Pancreas (tissue), 10 donors: ENCODE measurements at regions not wholly inside any gene's neighbourhood (a gene's known extent, or its start where the extent isn't known, plus 50 kb on each side); places are given as distances from the start of the nearest gene placed in this dataset.

ENCODE experiments used
- ATAC-seq, 4 donors: fragments of 200-7000 bp; cut with Tn5 transposase; one replicate each; pipeline versions ENCODE4 v1.8.0 to v1.9.1; 2020; ENCODE audit warnings: mild to moderate bottlenecking in 4 of 4, moderate library complexity in 4 of 4
- DNase-seq, 6 donors: peaks; one replicate each; pipeline ENCODE4 v3.0.0-alpha.2; 2020
- FAIRE-seq: peaks from 2 replicates; lab custom pipeline; 2012; peaks lifted over from hg19 to GRCh38; lab: Jason Lieb, UNC
- H3K27ac ChIP-seq, 4 donors: fragments of 200-600 bp; sonication (generic); 1 replicate in 3 of 4; 2 replicates in 1 of 4; pipeline versions ENCODE4 v1.5.0 to v1.8.0; 2020
- H3K27me3 ChIP-seq, 4 donors: fragments of 200-600 bp; one replicate each; pipeline ENCODE4 v1.8.0; 2021
- H3K36me3 ChIP-seq, 3 donors: fragments of 200-600 bp; sonication (generic) in 1 of 3; one replicate each; pipeline versions ENCODE4 v1.5.0 to v1.8.0; 2020 to 2021
- H3K4me1 ChIP-seq, 3 donors: fragments of 200-600 bp; one replicate each; pipeline ENCODE4 v1.8.0; 2021
- H3K4me3 ChIP-seq, 4 donors: fragments of 200-600 bp; sonication (generic) in 2 of 4; one replicate each; pipeline versions ENCODE4 v1.5.0 to v1.8.0; 2020 to 2021
- H3K9me3 ChIP-seq, 4 donors: fragments of 200-600 bp; one replicate each; pipeline ENCODE4 v1.8.0; 2021
- CTCF ChIP-seq, 4 donors: fragments of 200-600 bp; sonication (generic) in 3 of 4; IDR thresholded peaks; one replicate each; pipeline versions ENCODE4 v1.5.0 to v1.8.0; 2021; ENCODE audit warnings: antibody characterized with exemption in 4 of 4
- WGBS, 2 donors: extraction: QIAGEN DNeasy Blood & Tissue Kit; methylation state at CpG; one replicate each; pipeline ENCODE4 v1.1.7; 2013; 5-methylcytosine and 5-hydroxymethylcytosine counted together
- intact Hi-C, 3 donors: fragments of 100-400 bp; cut with DNase I; formaldehyde crosslinking; loops; one replicate each; pipeline versions ENCODE4 v1.11.1 to v1.14.2; 2022
- donor health status: healthy with polysubstance abuse.
- donor health status: DM: no; HTN: no; CAD: no; lungs with moderate emphysema.
- donor health status: DM: no; HTN: no; CAD: no.
- donor health status: control.
- donor health status: control.
- donor health status: Bipolar disorder and iron deficiency.
- donor health status: DM: yes; HTN: yes; CAD: no.
- donor health status: DM: no; HTN: no; CAD: no.
- donor health status: DM: no; HTN: no; CAD: no.
- donor health status: DM: yes; HTN: yes; CAD: no.

GRCh38 chr2:173446722-173447121, 92.0 kb downstream of the CDCA7 start:
- FAIRE-seq (no peak), ATAC-seq (no peak), DNase-seq (no peak)
- TF ChIP-seq CTCF (IDR thresholded peaks at IDR 0.05): no peak
- intact Hi-C loops: no loop called here
- 57 to 70% methylated on average over 1 of the region's 1 CpG for WGBS, 2 donors
- H3K36me3 ChIP-seq: no peaks in the 10 kb centered on the region
- no peaks in the 10 kb centered on the region for H3K27me3 ChIP-seq
- no peaks in the 10 kb centered on the region for H3K9me3 ChIP-seq
- no peak overlapping the region for H3K4me3 ChIP-seq
- no peaks in the 10 kb centered on the region for H3K4me1 ChIP-seq
- H3K27ac ChIP-seq: no peak overlapping the region

GRCh38 chr2:173448938-173449471, 94.3 kb downstream of the CDCA7 start:
- peak; percentile 82 to 98 (median 94) for ATAC-seq
- intact Hi-C loops: no loop called here
- 23 to 28% methylated on average over 17 of the region's 17 CpGs for WGBS, 2 donors
- peak overlapping the region in 2 of 4 donors; percentile 23 to 33 for H3K4me3 ChIP-seq
- H3K27me3 ChIP-seq: no peaks in the 10 kb centered on the region
- no peak for FAIRE-seq
- no peaks in the 10 kb centered on the region for H3K9me3 ChIP-seq
- H3K27ac ChIP-seq: no peak overlapping the region
- no peaks in the 10 kb centered on the region for H3K4me1 ChIP-seq
- no peaks in the 10 kb centered on the region for H3K36me3 ChIP-seq
- DNase-seq: peak; percentile 67 to 85 (median 74)
- TF ChIP-seq CTCF (IDR thresholded peaks at IDR 0.05): peak; percentile 36 to 61 (median 50)

GRCh38 chr2:173451118-173451517, 96.4 kb downstream of the CDCA7 start:
- Histone ChIP-seq H3K9me3 (no peaks in the 10 kb centered on the region), H3K4me3 (no peak overlapping the region), H3K4me1 (no peaks in the 10 kb centered on the region), H3K27me3 (no peaks in the 10 kb centered on the region), H3K27ac (no peak overlapping the region), H3K36me3 (no peaks in the 10 kb centered on the region)
- FAIRE-seq (no peak), DNase-seq (no peak), ATAC-seq (no peak)
- TF ChIP-seq CTCF (IDR thresholded peaks at IDR 0.05): no peak
- intact Hi-C loops: no loop called here
- 74 to 90% methylated on average over 8 of the region's 8 CpGs for WGBS, 2 donors

- TF ChIP-seq CTCF (IDR thresholded peaks at IDR 0.05): no peak
- Histone ChIP-seq H3K4me1 (no peaks in the 10 kb centered on the region), H3K4me3 (no peak overlapping the region), H3K27me3 (no peaks in the 10 kb centered on the region), H3K9me3 (no peaks in the 10 kb centered on the region), H3K27ac (no peak overlapping the region), H3K36me3 (no peaks in the 10 kb centered on the region)
- ATAC-seq (no peak), FAIRE-seq (no peak), DNase-seq (no peak)
- intact Hi-C loops: no loop called here
- WGBS, 2 donors: 84 to 91% methylated on average over 4 of the region's 4 CpGs
These were observed 97.3 kb downstream of the CDCA7 start for GRCh38 chr2:173451941-173452340.

- 62 to 69% methylated on average over 8 of the region's 8 CpGs for WGBS, 2 donors
These were observed 97.7 kb downstream of the CDCA7 start for GRCh38 chr2:173452416-173452815.

More at GRCh38 chr2:173452416-173452815, 97.7 kb downstream of the CDCA7 start:
- H3K9me3 ChIP-seq: no peaks in the 10 kb centered on the region
- ATAC-seq (no peak), FAIRE-seq (no peak), DNase-seq (no peak)
- intact Hi-C loops: no loop called here
- H3K4me3 ChIP-seq: no peak overlapping the region
- H3K27me3 ChIP-seq: no peaks in the 10 kb centered on the region
- H3K36me3 ChIP-seq: no peaks in the 10 kb centered on the region
- no peak overlapping the region for H3K27ac ChIP-seq
- H3K4me1 ChIP-seq: no peaks in the 10 kb centered on the region
- TF ChIP-seq CTCF (IDR thresholded peaks at IDR 0.05): no peak
